HG03558 (cell line): ENCODE measurements at regions not wholly inside any gene's neighbourhood (a gene's known extent, or its start where the extent isn't known, plus 50 kb on each side); places are given as distances from the start of the nearest gene placed in this dataset.
"Not testable (repeated sequence)": the region's sequence is repeated elsewhere in the genome, so short reads cannot be mapped to it uniquely, and the experiment has no call there.

Source experiments
- ATAC-seq: cut with Tn5 transposase; IDR thresholded peaks from one replicate; pipeline ENCODE4 v1.9.1; 2021; ENCODE audit warnings: moderate number of reproducible peaks; ENCODE audit not compliant: unreplicated experiment; ENCODE audit errors: extremely low read depth

- ATAC-seq: no peak
These were observed 167.1 kb downstream of the RPRM start for GRCh38 chr2:153311432-153311831.

- no peak for ATAC-seq
These were observed 170.1 kb downstream of the RPRM start for GRCh38 chr2:153308466-153308865.

GRCh38 chr2:153307223-153307622, 171.3 kb downstream of the RPRM start:
- no peak for ATAC-seq

- ATAC-seq: no peak
These were observed 178.8 kb downstream of the RPRM start for GRCh38 chr2:153299809-153300208.

- no peak for ATAC-seq
These were observed 179.3 kb downstream of the RPRM start for GRCh38 chr2:153299217-153299616.

GRCh38 chr2:153294199-153294786, 184.3 kb downstream of the RPRM start:
- ATAC-seq: no peak

GRCh38 chr2:153291718-153292117, 186.8 kb downstream of the RPRM start:
- ATAC-seq: no peak

GRCh38 chr2:153287109-153287801, 191.3 kb downstream of the RPRM start:
- no peak for ATAC-seq

GRCh38 chr2:153268941-153269461, 209.6 kb downstream of the RPRM start:
- no peak for ATAC-seq

GRCh38 chr2:153256876-153257275, 221.7 kb downstream of the RPRM start:
- ATAC-seq: not testable (repeated sequence)

- ATAC-seq: not testable (repeated sequence)
These were observed 231.9 kb downstream of the RPRM start for GRCh38 chr2:153246636-153247035.

- peak; percentile 90 for ATAC-seq
These were observed 243.0 kb downstream of the RPRM start for GRCh38 chr2:153235516-153235915.

GRCh38 chr2:153232464-153232863, 246.1 kb downstream of the RPRM start:
- no peak for ATAC-seq

- no peak for ATAC-seq
These were observed 247.6 kb downstream of the RPRM start for GRCh38 chr2:153230977-153231376.

- no peak for ATAC-seq
These were observed 249.7 kb downstream of the RPRM start for GRCh38 chr2:153228904-153229303.

GRCh38 chr2:153227981-153228380, 250.6 kb downstream of the RPRM start:
- ATAC-seq: no peak

GRCh38 chr2:153222231-153223165, 256.1 kb downstream of the RPRM start:
- ATAC-seq: no peak

- no peak for ATAC-seq
These were observed 257.1 kb downstream of the RPRM start for GRCh38 chr2:153221506-153221905.

- no peak for ATAC-seq
These were observed 257.5 kb downstream of the RPRM start for GRCh38 chr2:153221087-153221486.

GRCh38 chr2:153218851-153219250, 259.7 kb downstream of the RPRM start:
- ATAC-seq: no peak

GRCh38 chr2:153214337-153214736, 264.2 kb downstream of the RPRM start:
- ATAC-seq: no peak
